Stimulated activated CD4-positive, alpha-beta T cell treated with anti-CD3 and anti-CD28 coated beads, Interleukin-15, amount 100 ng/mL, for 24 hours (primary cell): ENCODE measurements at regions not wholly inside any gene's neighbourhood (a gene's known extent, or its start where the extent isn't known, plus 50 kb on each side); places are given as distances from the start of the nearest gene placed in this dataset.

Experiments used
- DNase-seq: peaks from one replicate; pipeline ENCODE4 v3.0.0-alpha.2; 2020

- no peak for DNase-seq
Measured at GRCh38 chr6:145483191-145483996, 251.9 kb downstream of the EPM2A start.

DNA sequence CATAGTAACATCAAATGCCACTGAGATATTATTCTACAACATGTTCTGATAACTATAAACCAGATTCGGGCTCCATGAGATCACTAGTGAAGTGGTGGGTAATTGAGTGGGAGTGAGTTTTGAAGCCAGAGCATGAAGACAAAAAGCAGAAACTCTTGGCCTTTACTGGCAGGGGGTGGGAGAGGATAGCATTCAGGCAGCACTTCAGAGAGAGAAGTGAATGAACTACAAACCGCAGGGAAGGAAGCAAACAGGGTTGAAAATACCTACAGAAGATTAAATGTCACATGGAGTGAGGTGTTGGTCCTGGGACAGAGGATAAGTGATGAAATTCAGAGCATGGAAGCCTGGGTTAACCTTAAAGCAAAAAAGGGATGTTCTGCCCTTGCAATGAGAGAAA is 250.0 kb downstream of the EPM2A start:
- DNase-seq, result no peak

DNA sequence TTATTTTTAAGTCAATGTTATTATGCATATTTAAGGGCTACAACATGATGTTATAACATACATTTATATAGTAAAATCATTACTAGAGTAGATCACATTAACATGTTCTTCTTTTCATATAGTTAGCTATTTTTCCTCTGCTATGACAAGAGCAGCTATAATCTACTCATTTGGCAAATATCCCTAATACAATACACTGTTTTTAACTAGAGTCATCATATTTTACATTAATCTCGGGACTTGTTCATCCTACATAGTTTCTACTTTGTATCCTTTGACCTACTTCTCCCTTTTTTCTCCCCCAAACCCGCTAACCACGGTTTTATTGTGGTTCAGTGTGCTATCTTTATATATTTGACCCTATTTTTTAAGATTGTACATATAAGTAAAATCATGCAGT is 249.0 kb downstream of the EPM2A start:
- no peak for DNase-seq

GRCh38 chr6:145489583-145489982 is 245.7 kb downstream of the EPM2A start:
- DNase-seq, result no peak

DNA sequence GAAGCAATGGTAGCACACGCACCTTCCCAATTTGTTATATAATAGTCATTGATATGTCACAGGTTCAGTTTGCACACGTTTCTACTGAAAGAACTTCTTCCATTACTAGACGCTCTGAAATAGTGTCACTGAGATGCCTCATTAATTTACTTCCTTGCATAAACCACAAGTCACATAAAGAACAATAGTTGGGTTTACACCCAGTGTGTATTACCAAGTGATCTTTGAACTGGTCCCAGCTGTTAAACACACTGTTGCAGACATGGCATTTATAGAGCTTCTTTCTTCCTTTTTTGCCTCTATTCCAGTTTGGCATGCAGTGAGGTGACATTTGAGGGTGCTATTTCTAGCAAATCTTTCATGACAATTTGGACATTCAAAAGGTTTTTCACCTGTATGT is 245.3 kb downstream of the EPM2A start:
- DNase-seq, result no peak

GRCh38 chr6:145491126-145491525 is 244.2 kb downstream of the EPM2A start:
- no peak for DNase-seq

DNA sequence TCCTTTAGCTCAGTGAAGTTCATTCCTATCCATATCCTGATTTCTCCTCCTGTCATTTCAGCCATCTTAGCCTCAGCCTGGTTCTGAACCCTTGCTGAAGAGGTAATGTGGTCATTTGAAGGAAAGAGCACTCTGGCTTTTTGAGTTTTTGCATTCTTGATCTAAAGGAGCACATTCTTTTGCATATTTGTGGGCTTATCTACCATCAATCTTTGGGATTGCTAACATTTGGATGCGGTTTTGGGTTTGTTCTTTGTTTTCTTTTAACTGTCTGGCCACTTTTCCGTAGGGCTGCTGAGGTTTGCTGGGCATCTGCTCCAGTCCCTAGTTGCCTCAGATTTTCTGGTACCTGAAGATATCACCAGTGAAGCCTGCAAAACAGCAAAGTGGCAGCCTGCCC is 238.3 kb downstream of the EPM2A start:
- DNase-seq, result no peak

- DNase-seq, result no peak
Measured at GRCh38 chr6:145498425-145498824, 236.9 kb downstream of the EPM2A start.

- no peak for DNase-seq
Measured at GRCh38 chr6:145502416-145502815, 232.9 kb downstream of the EPM2A start.

GRCh38 chr6:145506136-145506535 is 229.2 kb downstream of the EPM2A start:
- no peak for DNase-seq

- no peak for DNase-seq
Measured at GRCh38 chr6:145506565-145506964, 228.8 kb downstream of the EPM2A start.

GRCh38 chr6:145507239-145507638 is 228.1 kb downstream of the EPM2A start:
- no peak for DNase-seq

DNA sequence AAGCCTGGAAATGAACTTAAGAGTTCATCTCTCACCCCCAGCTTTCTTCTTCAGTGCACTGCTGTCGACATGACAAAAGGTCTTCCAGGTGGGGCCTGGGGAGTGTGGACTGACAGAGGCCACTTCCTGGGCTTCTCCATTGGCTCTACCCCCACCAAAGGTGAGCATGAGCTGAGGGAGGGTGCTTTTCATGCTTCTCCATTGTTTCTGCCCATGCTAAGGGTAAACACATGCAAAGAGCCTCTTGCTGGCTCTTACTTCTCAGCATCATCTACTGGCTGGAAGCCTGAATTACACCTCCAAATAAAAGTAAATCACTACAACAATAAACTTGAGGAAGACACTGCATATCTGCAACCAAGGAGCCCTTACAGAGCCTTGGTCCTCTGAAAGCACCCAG is 227.2 kb downstream of the EPM2A start:
- DNase-seq, result no peak

- no peak for DNase-seq
Measured at GRCh38 chr6:145517492-145517891, 217.8 kb downstream of the EPM2A start.

- DNase-seq, result no peak
Measured at GRCh38 chr6:145525038-145525437, 210.3 kb downstream of the EPM2A start.

- DNase-seq, result no peak
Measured at GRCh38 chr6:145529582-145529981, 205.7 kb downstream of the EPM2A start.

DNA sequence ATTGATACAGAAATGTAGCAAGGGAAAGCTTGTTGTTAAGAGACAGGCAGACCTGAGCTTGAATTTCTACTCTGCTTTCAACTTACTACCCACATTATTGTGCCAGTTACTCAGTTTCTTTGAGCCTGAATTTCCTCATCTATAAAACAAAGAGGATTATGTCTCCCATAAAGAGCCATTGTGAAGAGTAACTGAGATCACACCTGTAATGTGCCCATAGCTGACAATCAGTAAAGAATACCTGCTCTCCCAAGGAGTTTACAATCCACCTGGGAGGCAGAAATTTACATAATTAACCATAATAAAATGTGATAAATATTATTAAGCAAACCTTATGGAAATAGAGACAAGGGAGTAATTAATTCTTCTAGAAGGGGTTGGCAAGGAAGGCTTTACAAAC is 204.9 kb downstream of the EPM2A start:
- DNase-seq, result no peak

DNA sequence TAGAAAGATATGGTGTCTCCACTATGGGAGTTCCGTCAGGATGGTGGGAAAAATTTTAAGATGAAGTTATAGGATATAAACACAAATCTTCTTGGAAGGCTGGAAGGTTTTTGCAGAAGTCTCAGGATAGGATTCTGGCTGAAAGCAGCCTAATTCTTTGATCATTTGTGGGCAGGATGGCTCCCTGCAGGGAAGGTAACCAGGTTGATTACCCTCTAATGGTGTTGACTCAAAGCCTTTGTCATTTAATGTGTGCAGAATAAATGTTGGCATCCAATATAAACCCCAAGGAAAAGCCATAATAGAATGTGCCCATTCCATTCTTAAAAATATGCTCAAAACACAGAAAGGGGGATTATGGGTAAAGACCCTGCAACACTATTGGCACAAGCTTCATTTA is 204.3 kb downstream of the EPM2A start:
- no peak for DNase-seq

- no peak for DNase-seq
Measured at GRCh38 chr6:145531822-145532221, 203.5 kb downstream of the EPM2A start.

GRCh38 chr6:145532361-145532760 is 203.0 kb downstream of the EPM2A start:
- no peak for DNase-seq

DNA sequence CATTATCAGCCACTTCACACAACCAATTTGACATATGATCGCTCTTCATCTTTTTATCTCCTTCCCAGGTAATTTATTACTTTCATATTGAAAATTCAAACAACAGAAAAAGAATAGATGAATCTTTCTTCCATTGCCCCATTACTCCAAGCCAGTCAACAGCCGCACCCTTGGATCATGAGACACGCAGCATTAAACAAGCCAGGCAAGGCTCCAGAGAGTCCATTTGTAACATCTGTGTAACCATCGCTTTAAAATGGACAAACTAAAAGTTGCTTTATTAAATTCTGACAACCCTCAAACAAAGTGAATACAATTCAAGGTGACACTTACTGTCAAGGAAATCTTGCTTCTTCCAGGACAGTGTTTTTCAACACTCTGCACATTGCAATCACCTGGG is 200.3 kb downstream of the EPM2A start:
- DNase-seq, result no peak

DNA sequence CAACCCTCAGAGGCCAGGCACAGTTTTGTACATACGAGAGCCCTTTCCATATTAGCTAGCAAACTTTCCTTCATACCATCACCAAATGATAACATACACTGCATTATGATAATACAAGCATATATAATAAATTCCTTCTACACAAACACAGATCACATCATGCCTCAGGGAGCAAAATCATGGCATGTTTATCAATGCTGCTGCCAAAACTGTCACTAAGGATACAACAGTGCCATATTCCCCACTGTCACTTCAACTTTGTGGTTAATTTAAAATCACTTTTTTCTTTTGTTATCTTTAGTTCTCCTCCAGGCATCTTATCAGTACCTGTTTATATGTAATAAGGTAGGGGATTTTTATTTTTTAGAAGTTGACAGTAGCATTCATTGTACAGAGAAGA is 196.3 kb downstream of the EPM2A start:
- DNase-seq, result no peak

- no peak for DNase-seq
Measured at GRCh38 chr6:145539831-145540230, 195.5 kb downstream of the EPM2A start.

- no peak for DNase-seq
Measured at GRCh38 chr6:145540741-145541140, 194.6 kb downstream of the EPM2A start.

- no peak for DNase-seq
Measured at GRCh38 chr6:145544041-145544440, 191.3 kb downstream of the EPM2A start.
